Stimulated activated CD8-positive, alpha-beta memory T cell treated with anti-CD3 and anti-CD28 coated beads, Interleukin-4, amount 100 ng/mL, for 48 hours (primary cell): ENCODE measurements at regions not wholly inside any gene's neighbourhood (a gene's known extent, or its start where the extent isn't known, plus 50 kb on each side); places are given as distances from the start of the nearest gene placed in this dataset.

Experiments used
- DNase-seq: peaks from one replicate; pipeline ENCODE4 v3.0.0-alpha.2; 2020

GRCh38 chr9:87122947-87123685 is 175.8 kb upstream of the GAS1 start:
- no peak for DNase-seq

GRCh38 chr9:87123830-87124229 is 176.5 kb upstream of the GAS1 start:
- DNase-seq: no peak

GRCh38 chr9:87125819-87126218 is 178.5 kb upstream of the GAS1 start:
- no peak for DNase-seq

- no peak for DNase-seq
Measured at GRCh38 chr9:87127543-87127942, 180.2 kb upstream of the GAS1 start.

GRCh38 chr9:87127978-87128614 is 180.8 kb upstream of the GAS1 start:
- no peak for DNase-seq

GRCh38 chr9:87128844-87129493 is 181.7 kb upstream of the GAS1 start:
- no peak for DNase-seq

- no peak for DNase-seq
Measured at GRCh38 chr9:87135074-87135473, 187.8 kb upstream of the GAS1 start.

- no peak for DNase-seq
Measured at GRCh38 chr9:87137718-87138117, 190.4 kb upstream of the GAS1 start.

- DNase-seq: no peak
Measured at GRCh38 chr9:87138128-87139040, 191.1 kb upstream of the GAS1 start.

- no peak for DNase-seq
Measured at GRCh38 chr9:87139099-87139730, 191.9 kb upstream of the GAS1 start.

- no peak for DNase-seq
Measured at GRCh38 chr9:87140142-87140541, 192.8 kb upstream of the GAS1 start.

GRCh38 chr9:87140605-87141109 is 193.4 kb upstream of the GAS1 start:
- DNase-seq: no peak

GRCh38 chr9:87141124-87141523 is 193.8 kb upstream of the GAS1 start:
- no peak for DNase-seq

GRCh38 chr9:87146933-87147332 is 199.6 kb upstream of the GAS1 start:
- no peak for DNase-seq

GRCh38 chr9:87147839-87148238 is 200.5 kb upstream of the GAS1 start:
- no peak for DNase-seq

GRCh38 chr9:87148331-87149104 is 201.2 kb upstream of the GAS1 start:
- DNase-seq: no peak

- no peak for DNase-seq
Measured at GRCh38 chr9:87149799-87150198, 202.5 kb upstream of the GAS1 start.

GRCh38 chr9:87152256-87152655 is 204.9 kb upstream of the GAS1 start:
- DNase-seq: no peak

GRCh38 chr9:87156247-87156646 is 208.9 kb upstream of the GAS1 start:
- no peak for DNase-seq

GRCh38 chr9:87157366-87158031 is 210.2 kb upstream of the GAS1 start:
- no peak for DNase-seq

GRCh38 chr9:87158765-87159164 is 211.5 kb upstream of the GAS1 start:
- no peak for DNase-seq
